Stimulated activated naive B cell treated with anti-CD40 and anti-IgM and Interleukin-4, amounts not matched to agents 10 μg/mL and 1 μg/mL and 100 μg/mL, for 72 hours (primary cell): ENCODE measurements at regions not wholly inside any gene's neighbourhood (a gene's known extent, or its start where the extent isn't known, plus 50 kb on each side); places are given as distances from the start of the nearest gene placed in this dataset.

Experiments
- ATAC-seq, 2 donors: fragments of 150-1000 bp; cut with Tn5 transposase; replicated peaks; 2 replicates each; pipeline ENCODE4 v1.10.0; 2021; ENCODE audit warnings: moderate library complexity in 1 of 2
- DNase-seq: peaks from one replicate; pipeline ENCODE4 v3.0.0; 2021
- H3K27ac Mint-ChIP-seq: one replicate; pipeline ENCODE4 v1.8.0; 2022; ENCODE audit warnings: mild to moderate bottlenecking, mixed read lengths
- H3K27me3 Mint-ChIP-seq, 2 donors: one replicate each; pipeline ENCODE4 v1.8.0; 2022; ENCODE audit warnings: mixed read lengths in 2 of 2
- H3K36me3 Mint-ChIP-seq, 2 donors: one replicate each; pipeline ENCODE4 v1.8.0; 2022; ENCODE audit warnings: mixed read lengths in 2 of 2, mild to moderate bottlenecking in 1 of 2
- H3K4me1 Mint-ChIP-seq, 2 donors: one replicate each; pipeline ENCODE4 v1.8.0; 2022; ENCODE audit warnings: mixed read lengths in 2 of 2, mild to moderate bottlenecking in 1 of 2
- H3K4me3 Mint-ChIP-seq, 2 donors: one replicate each; pipeline ENCODE4 v1.8.0; 2022; ENCODE audit warnings: mild to moderate bottlenecking in 2 of 2, mixed read lengths in 2 of 2, moderate library complexity in 1 of 2
- H3K9me3 Mint-ChIP-seq, 2 donors: one replicate each; pipeline ENCODE4 v1.8.0; 2022; ENCODE audit warnings: mixed read lengths in 2 of 2, mild to moderate bottlenecking in 1 of 2

GRCh38 chr2:123073956-123074355 is 951.1 kb upstream of the CNTNAP5 start:
- Mint-ChIP-seq H3K27ac (no peak overlapping the region), H3K27me3 (no peaks in the 10 kb centered on the region), H3K9me3 (peaks cover 1 to 11% of the 10 kb centered on the region in 2 donors), H3K4me1 (no peaks in the 10 kb centered on the region), H3K4me3 (no peak overlapping the region), H3K36me3 (no peaks in the 10 kb centered on the region)
- ATAC-seq: no peak
- DNase-seq: no peak

DNA sequence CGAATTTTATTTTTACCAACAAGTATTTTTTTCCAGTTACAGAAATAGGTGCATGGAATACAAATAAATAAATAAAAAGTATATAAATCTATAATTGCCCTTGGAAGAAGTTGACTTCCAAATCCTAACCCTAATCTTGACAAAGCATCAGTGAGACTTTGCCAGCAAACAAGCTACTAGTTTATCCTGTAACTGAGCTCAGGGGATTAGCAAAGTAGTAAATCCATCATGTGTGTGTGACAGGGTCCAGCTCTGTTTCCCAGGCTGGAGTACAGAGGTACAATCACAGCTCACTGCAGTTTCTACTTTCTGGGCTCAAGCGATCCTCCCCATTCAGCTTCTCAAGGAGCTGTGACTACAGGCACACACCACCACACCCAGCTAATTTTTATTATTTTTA is 948.0 kb upstream of the CNTNAP5 start:
- no peak overlapping the region for H3K27ac Mint-ChIP-seq
- H3K9me3 Mint-ChIP-seq: peaks cover 5 to 19% of the 10 kb centered on the region in 2 donors
- H3K27me3 Mint-ChIP-seq: no peaks in the 10 kb centered on the region
- DNase-seq (no peak), ATAC-seq (no peak)
- H3K36me3 Mint-ChIP-seq: no peaks in the 10 kb centered on the region
- H3K4me1 Mint-ChIP-seq: no peaks in the 10 kb centered on the region
- no peak overlapping the region for H3K4me3 Mint-ChIP-seq

- Mint-ChIP-seq H3K9me3 (peaks cover 5 to 13% of the 10 kb centered on the region in 2 donors), H3K4me1 (no peaks in the 10 kb centered on the region), H3K36me3 (no peaks in the 10 kb centered on the region), H3K27me3 (no peaks in the 10 kb centered on the region), H3K4me3 (no peak overlapping the region), H3K27ac (no peak overlapping the region)
- ATAC-seq (no peak), DNase-seq (no peak)
Observed at GRCh38 chr2:123080331-123080730, 944.8 kb upstream of the CNTNAP5 start.

- Mint-ChIP-seq H3K4me1 (no peaks in the 10 kb centered on the region), H3K4me3 (no peak overlapping the region), H3K27ac (no peak overlapping the region), H3K9me3 (peaks cover 5 to 7% of the 10 kb centered on the region in 2 donors), H3K27me3 (no peaks in the 10 kb centered on the region), H3K36me3 (no peaks in the 10 kb centered on the region)
- DNase-seq: no peak
- ATAC-seq: no peak
Observed at GRCh38 chr2:123085484-123085883, 939.6 kb upstream of the CNTNAP5 start.

DNA sequence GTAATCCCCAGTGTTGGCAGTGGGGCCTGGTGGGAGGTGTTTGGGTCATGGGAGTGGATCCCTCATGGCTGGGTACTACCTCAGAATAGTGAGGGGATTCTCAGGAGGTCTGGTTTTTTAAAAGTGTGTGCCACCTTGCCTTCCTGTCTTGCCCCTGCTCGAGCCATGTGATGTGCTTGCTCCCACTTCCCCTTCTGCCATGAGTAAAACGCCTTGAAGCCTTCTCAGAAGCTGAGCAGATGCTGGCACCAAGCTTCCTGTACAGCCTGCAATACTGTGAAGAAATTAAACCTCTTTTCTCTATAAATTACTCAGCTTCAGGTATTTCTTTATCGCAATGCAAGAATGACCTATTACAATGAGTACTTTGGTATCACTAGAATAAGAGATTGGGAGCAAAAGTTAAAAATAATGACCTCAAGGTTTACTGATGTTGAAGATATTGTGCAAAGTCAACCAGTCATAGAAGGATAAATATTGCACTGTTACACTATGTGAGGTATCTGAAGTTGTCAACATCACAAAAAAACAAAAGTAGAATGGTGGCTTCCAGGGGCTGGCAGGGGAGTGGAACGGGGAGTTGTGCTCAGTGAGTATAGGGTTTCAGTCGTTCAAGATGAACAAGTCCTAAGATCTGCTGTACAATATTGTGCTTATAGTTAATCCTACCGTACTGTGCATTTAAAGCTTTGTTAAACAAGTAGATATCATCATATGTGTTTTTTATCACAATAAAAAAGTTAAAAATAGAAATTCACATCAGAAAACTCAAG is 938.3 kb upstream of the CNTNAP5 start:
- no peak overlapping the region for H3K4me3 Mint-ChIP-seq
- no peak for DNase-seq
- peak in 1 of 2 donors; percentile 31 for ATAC-seq
- no peaks in the 10 kb centered on the region for H3K27me3 Mint-ChIP-seq
- H3K36me3 Mint-ChIP-seq: no peaks in the 10 kb centered on the region
- H3K27ac Mint-ChIP-seq: no peak overlapping the region
- no peaks in the 10 kb centered on the region for H3K4me1 Mint-ChIP-seq
- H3K9me3 Mint-ChIP-seq: peaks cover 4 to 7% of the 10 kb centered on the region in 2 donors

GRCh38 chr2:123091471-123091870 is 933.6 kb upstream of the CNTNAP5 start:
- Mint-ChIP-seq H3K4me1 (no peaks in the 10 kb centered on the region), H3K36me3 (no peaks in the 10 kb centered on the region), H3K27ac (no peak overlapping the region), H3K9me3 (peaks cover 7 to 10% of the 10 kb centered on the region in 2 donors), H3K4me3 (no peak overlapping the region), H3K27me3 (no peaks in the 10 kb centered on the region)
- DNase-seq: no peak
- no peak for ATAC-seq

GRCh38 chr2:123093199-123093598 is 931.9 kb upstream of the CNTNAP5 start:
- Mint-ChIP-seq H3K36me3 (no peaks in the 10 kb centered on the region), H3K4me3 (no peak overlapping the region), H3K4me1 (no peaks in the 10 kb centered on the region), H3K27me3 (no peaks in the 10 kb centered on the region), H3K27ac (no peak overlapping the region), H3K9me3 (peaks cover 3 to 11% of the 10 kb centered on the region in 2 donors)
- ATAC-seq (no peak), DNase-seq (no peak)

DNA sequence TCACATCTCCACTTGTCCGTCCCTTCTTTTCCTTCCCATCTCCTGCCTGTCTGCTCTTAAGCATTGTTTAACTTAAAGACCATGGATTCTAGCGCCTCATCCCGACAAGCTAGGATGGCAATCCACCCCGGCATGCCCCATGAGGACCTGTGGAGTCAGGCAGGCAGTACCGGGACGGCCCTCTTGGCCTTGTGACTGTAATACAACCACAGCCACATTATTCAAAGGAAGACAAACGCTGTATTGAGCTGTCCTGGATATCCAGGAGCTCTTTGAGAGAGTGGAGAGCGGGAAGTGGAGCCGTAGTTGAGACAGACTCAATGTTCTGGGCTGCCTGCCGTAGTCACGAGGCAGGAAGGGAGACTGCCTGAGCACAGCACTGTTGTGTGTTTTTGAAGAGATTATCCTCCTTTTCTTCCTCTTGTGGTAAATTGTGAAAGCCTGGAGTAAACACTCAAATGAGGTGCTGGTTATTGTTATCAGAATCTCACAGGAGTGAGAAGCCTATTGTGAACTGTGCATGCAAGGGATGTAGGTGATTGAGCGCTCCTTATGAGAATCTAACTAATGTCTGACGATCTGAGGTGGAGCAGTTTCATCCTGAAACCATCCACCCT is 929.8 kb upstream of the CNTNAP5 start:
- no peaks in the 10 kb centered on the region for H3K36me3 Mint-ChIP-seq
- no peak for ATAC-seq
- H3K27me3 Mint-ChIP-seq: no peaks in the 10 kb centered on the region
- H3K4me1 Mint-ChIP-seq: no peaks in the 10 kb centered on the region
- H3K27ac Mint-ChIP-seq: no peak overlapping the region
- no peak for DNase-seq
- H3K4me3 Mint-ChIP-seq: no peak overlapping the region
- peaks cover 0 to 9% of the 10 kb centered on the region in 2 donors for H3K9me3 Mint-ChIP-seq

- H3K4me3 Mint-ChIP-seq: no peak overlapping the region
- H3K4me1 Mint-ChIP-seq: no peaks in the 10 kb centered on the region
- ATAC-seq (no peak), DNase-seq (no peak)
- H3K27me3 Mint-ChIP-seq: no peaks in the 10 kb centered on the region
- H3K27ac Mint-ChIP-seq: no peak overlapping the region
- peaks cover 0 to 7% of the 10 kb centered on the region in 2 donors for H3K9me3 Mint-ChIP-seq
- H3K36me3 Mint-ChIP-seq: no peaks in the 10 kb centered on the region
Observed at GRCh38 chr2:123098619-123099018, 926.5 kb upstream of the CNTNAP5 start.

DNA sequence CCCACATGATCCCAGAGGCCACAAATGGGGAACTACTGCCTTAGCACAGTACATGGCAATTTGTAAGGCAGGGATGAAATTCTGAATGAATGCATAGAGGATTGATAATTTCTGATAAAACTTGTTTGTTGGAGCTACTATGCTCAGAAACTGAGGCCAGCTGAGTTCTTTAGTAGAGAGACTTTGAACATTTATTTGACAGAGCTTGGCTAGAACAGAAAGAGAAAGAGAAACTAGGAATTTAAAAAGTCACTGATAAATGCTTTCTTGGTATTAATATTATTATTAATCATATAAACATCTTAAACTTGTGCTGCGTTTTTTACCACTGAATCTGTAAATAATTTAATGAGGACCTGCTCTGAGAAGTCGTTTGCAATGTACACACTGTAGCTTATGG is 923.7 kb upstream of the CNTNAP5 start:
- Mint-ChIP-seq H3K36me3 (no peaks in the 10 kb centered on the region), H3K4me3 (no peak overlapping the region), H3K27me3 (no peaks in the 10 kb centered on the region), H3K9me3 (peaks cover 0 to 2% of the 10 kb centered on the region in 2 donors), H3K4me1 (no peaks in the 10 kb centered on the region), H3K27ac (no peak overlapping the region)
- DNase-seq: no peak
- ATAC-seq: no peak

DNA sequence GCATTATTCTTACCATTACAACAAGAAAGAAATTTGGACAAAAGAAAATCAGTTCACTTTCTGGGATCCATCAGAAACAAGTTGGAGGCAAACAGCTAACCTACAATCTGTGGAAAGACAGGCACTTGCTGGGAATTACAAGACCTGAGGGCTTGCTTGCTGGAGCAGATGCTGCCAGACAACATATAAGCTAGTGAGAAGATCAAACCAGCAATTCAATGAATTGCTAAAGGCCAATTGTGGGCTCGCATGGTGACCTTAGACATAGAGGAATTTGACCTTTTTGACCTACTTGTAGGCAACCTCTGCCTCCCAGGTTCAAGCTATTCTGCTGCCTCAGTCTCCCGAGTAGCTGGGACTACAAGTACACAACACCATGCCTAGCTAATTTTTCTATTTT is 921.2 kb upstream of the CNTNAP5 start:
- DNase-seq (no peak), ATAC-seq (no peak)
- H3K4me1 Mint-ChIP-seq: no peaks in the 10 kb centered on the region
- no peaks in the 10 kb centered on the region for H3K36me3 Mint-ChIP-seq
- peaks cover 0 to 4% of the 10 kb centered on the region in 2 donors for H3K9me3 Mint-ChIP-seq
- H3K4me3 Mint-ChIP-seq: no peak overlapping the region
- H3K27me3 Mint-ChIP-seq: no peaks in the 10 kb centered on the region
- H3K27ac Mint-ChIP-seq: no peak overlapping the region

DNA sequence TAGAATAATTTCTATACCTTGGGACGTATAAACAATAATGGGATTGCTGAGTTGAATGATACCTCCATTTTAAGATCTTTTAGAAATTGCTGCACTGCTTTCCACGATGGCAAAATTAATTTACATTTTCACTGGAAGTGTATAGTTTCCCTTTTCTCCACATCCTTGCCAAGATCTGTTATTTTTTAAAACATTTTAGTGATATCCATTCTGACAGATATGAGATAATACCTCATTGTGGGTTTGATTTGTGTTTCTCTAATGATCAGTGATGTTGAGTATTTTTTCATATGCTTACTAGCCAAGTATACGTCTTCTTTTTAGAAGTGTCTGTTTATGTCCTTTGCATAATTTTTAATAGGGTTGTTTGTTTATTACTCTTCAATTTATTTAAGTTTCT is 908.5 kb upstream of the CNTNAP5 start:
- Mint-ChIP-seq H3K4me3 (no peak overlapping the region), H3K27ac (no peak overlapping the region), H3K9me3 (peaks cover 14 to 20% of the 10 kb centered on the region in 2 donors), H3K36me3 (no peaks in the 10 kb centered on the region), H3K4me1 (no peaks in the 10 kb centered on the region), H3K27me3 (no peaks in the 10 kb centered on the region)
- DNase-seq (no peak), ATAC-seq (no peak)

DNA sequence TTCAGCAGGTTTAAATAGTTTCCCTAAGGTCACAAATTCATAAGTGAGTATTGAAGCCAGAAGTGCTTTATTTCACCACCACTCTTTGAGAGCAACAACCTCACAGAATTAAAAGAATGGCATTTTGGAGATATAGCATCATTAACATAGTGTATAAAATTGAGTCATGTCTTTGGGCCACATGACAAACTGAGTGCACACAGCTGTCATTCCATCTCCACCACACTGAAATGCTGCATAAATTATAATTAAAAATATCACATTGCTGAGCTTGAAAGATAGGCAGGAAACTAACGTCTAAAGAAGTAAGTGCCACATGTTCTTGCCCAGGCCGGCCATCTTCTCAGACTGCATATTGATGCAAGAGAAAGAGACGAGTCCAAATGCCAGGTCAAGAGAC is 897.9 kb upstream of the CNTNAP5 start:
- Mint-ChIP-seq H3K27me3 (no peaks in the 10 kb centered on the region), H3K4me3 (no peak overlapping the region), H3K4me1 (no peaks in the 10 kb centered on the region), H3K27ac (no peak overlapping the region), H3K9me3 (peaks cover 5 to 9% of the 10 kb centered on the region in 2 donors), H3K36me3 (no peaks in the 10 kb centered on the region)
- ATAC-seq (no peak), DNase-seq (no peak)

- Mint-ChIP-seq H3K27me3 (no peaks in the 10 kb centered on the region), H3K9me3 (peaks cover 6 to 9% of the 10 kb centered on the region in 2 donors), H3K4me1 (no peaks in the 10 kb centered on the region), H3K36me3 (no peaks in the 10 kb centered on the region), H3K4me3 (no peak overlapping the region), H3K27ac (no peak overlapping the region)
- ATAC-seq (no peak), DNase-seq (no peak)
Observed at GRCh38 chr2:123128951-123129350, 896.1 kb upstream of the CNTNAP5 start.

DNA sequence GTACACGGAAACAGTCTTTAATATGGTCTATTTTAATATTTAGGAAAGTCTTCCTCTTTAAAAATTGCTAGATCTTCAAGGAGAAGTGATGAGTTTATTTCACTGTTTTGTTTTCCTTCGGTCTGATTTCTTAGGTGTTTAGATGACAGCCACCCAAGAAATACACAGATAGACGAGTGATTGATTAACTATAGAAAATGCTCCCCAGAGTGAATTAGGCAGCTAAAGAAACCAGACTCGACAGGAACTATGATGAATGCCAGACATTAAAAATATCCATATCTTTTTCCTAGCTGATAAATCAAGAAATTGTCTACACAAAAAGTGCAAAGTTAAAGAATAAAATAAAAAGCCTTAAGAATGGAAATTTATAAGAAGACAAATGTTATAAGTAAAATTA is 888.7 kb upstream of the CNTNAP5 start:
- Mint-ChIP-seq H3K27ac (no peak overlapping the region), H3K9me3 (peaks cover 2 to 6% of the 10 kb centered on the region in 2 donors), H3K36me3 (no peaks in the 10 kb centered on the region), H3K4me3 (no peak overlapping the region), H3K27me3 (no peaks in the 10 kb centered on the region), H3K4me1 (no peaks in the 10 kb centered on the region)
- ATAC-seq (no peak), DNase-seq (no peak)
